HG02852 (cell line): ENCODE measurements at regions not wholly inside any gene's neighbourhood (a gene's known extent, or its start where the extent isn't known, plus 50 kb on each side); places are given as distances from the start of the nearest gene placed in this dataset.
"Not testable (repeated sequence)": the region's sequence is repeated elsewhere in the genome, so short reads cannot be mapped to it uniquely, and the experiment has no call there.

Experiments used
- ATAC-seq: cut with Tn5 transposase; IDR thresholded peaks from one replicate; pipeline ENCODE4 v1.9.1; 2021; ENCODE audit warnings: mild to moderate bottlenecking, moderate library complexity; ENCODE audit not compliant: unreplicated experiment

- ATAC-seq = no peak
Observed at GRCh38 chr2:149877913-149878312, 290.3 kb upstream of the MMADHC start.

GRCh38 chr2:149877074-149877473 is 289.5 kb upstream of the MMADHC start:
- ATAC-seq = no peak

GRCh38 chr2:149873936-149874335 is 286.4 kb upstream of the MMADHC start:
- no peak for ATAC-seq

- no peak for ATAC-seq
Observed at GRCh38 chr2:149872638-149873150, 285.1 kb upstream of the MMADHC start.

- ATAC-seq = no peak
Observed at GRCh38 chr2:149872041-149872440, 284.5 kb upstream of the MMADHC start.

- no peak for ATAC-seq
Observed at GRCh38 chr2:149871091-149871885, 283.7 kb upstream of the MMADHC start.

- ATAC-seq = no peak
Observed at GRCh38 chr2:149863227-149863626, 275.7 kb upstream of the MMADHC start.

GRCh38 chr2:149861034-149861433 is 273.5 kb upstream of the MMADHC start:
- no peak for ATAC-seq

GRCh38 chr2:149860276-149860921 is 272.8 kb upstream of the MMADHC start:
- ATAC-seq = no peak

- ATAC-seq = no peak
Observed at GRCh38 chr2:149858901-149859634, 271.5 kb upstream of the MMADHC start.

GRCh38 chr2:149858216-149858615 is 270.6 kb upstream of the MMADHC start:
- no peak for ATAC-seq

- no peak for ATAC-seq
Observed at GRCh38 chr2:149857344-149857743, 269.8 kb upstream of the MMADHC start.

GRCh38 chr2:149855859-149856258 is 268.3 kb upstream of the MMADHC start:
- ATAC-seq = not testable (repeated sequence)

GRCh38 chr2:149849591-149849990 is 262.0 kb upstream of the MMADHC start:
- no peak for ATAC-seq

- no peak for ATAC-seq
Observed at GRCh38 chr2:149849136-149849535, 261.6 kb upstream of the MMADHC start.

- ATAC-seq = no peak
Observed at GRCh38 chr2:149841396-149841795, 253.8 kb upstream of the MMADHC start.

- ATAC-seq = no peak
Observed at GRCh38 chr2:149832324-149832723, 244.7 kb upstream of the MMADHC start.

GRCh38 chr2:149828520-149829210 is 241.1 kb upstream of the MMADHC start:
- ATAC-seq = no peak

GRCh38 chr2:149827585-149828126 is 240.1 kb upstream of the MMADHC start:
- no peak for ATAC-seq

- no peak for ATAC-seq
Observed at GRCh38 chr2:149826471-149827125, 239.0 kb upstream of the MMADHC start.
